WERI-Rb-1 (cell line): ENCODE measurements at regions not wholly inside any gene's neighbourhood (a gene's known extent, or its start where the extent isn't known, plus 50 kb on each side); places are given as distances from the start of the nearest gene placed in this dataset.

Experiments
- DNase-seq: peaks from one replicate; pipeline ENCODE4 v3.0.0-alpha.2; 2020
- H3K27ac ChIP-seq: fragments of 250-450 bp; sonication (Bioruptor Pico); 2 replicates; pipeline ENCODE4 v1.5.1; 2020; ENCODE audit warnings: mild to moderate bottlenecking, moderate library complexity
- H3K27me3 ChIP-seq: fragments of 250-450 bp; sonication (Bioruptor Pico); 2 replicates; pipeline ENCODE4 v1.5.1; 2021; ENCODE audit warnings: mild to moderate bottlenecking, low read depth, moderate library complexity; ENCODE audit not compliant: insufficient read depth, severe bottlenecking
- H3K36me3 ChIP-seq: fragments of 250-450 bp; sonication (Bioruptor Pico); 2 replicates; pipeline ENCODE4 v1.5.1; 2020; ENCODE audit warnings: mild to moderate bottlenecking, moderate library complexity
- H3K4me3 ChIP-seq: 2 replicates; pipeline ENCODE4 v1.5.1; 2011; ENCODE audit warnings: low read depth, mild to moderate bottlenecking, control low read depth, low read length
- H3K9me3 ChIP-seq: fragments of 250-450 bp; sonication (Bioruptor Pico); 2 replicates; pipeline ENCODE4 v1.5.1; 2021; ENCODE audit warnings: mild to moderate bottlenecking, moderate library complexity; ENCODE audit not compliant: severe bottlenecking
- CTCF ChIP-seq: IDR thresholded peaks from 2 replicates; pipeline ENCODE4 v1.5.1; 2011; ENCODE audit warnings: low read depth, mild to moderate bottlenecking, control low read depth, inconsistent platforms, low read length

DNA sequence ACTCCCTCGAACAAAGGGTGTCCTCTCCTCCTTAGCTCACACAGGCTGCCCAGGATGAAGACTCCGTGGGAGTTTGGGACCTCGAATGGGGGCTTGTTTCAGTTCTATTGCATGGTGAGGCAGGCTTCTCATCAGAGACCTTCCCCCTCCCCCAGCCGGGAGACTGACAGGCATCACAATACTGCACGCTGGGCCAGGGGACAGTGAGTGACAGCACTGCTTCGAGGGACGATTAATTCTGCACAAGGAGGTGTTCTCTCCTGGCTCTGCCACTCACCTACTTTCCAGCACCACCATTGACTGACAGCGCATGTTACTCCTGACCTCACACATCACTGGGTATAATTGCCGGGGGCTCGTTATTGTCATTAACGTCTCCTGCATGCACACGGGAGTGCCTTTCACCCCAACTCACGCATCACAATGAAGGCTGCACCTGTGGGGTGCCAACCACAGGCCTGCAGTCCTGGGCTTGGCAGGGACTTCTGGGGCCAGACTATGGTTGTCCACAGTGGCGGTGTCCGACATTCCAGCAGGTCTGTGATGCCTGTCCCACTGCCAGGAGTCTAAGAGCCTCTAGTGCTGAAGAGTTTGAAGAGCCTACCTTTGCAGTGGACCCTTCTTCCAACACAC, 412.2 kb upstream of the TSHZ3 start:
- H3K4me3 ChIP-seq = no peak overlapping the region
- TF ChIP-seq CTCF = no peak
- no peak overlapping the region for H3K27ac ChIP-seq
- DNase-seq = no peak
- H3K9me3 ChIP-seq = peaks cover 2% of the 10 kb centered on the region
- H3K36me3 ChIP-seq = no peaks in the 10 kb centered on the region
- H3K27me3 ChIP-seq = no peaks in the 10 kb centered on the region

GRCh38 chr19:31770223-31770622, 421.0 kb upstream of the TSHZ3 start:
- no peak for TF ChIP-seq CTCF
- Histone ChIP-seq H3K36me3 (no peaks in the 10 kb centered on the region), H3K9me3 (no peaks in the 10 kb centered on the region), H3K27me3 (no peaks in the 10 kb centered on the region), H3K4me3 (no peak overlapping the region), H3K27ac (no peak overlapping the region)
- no peak for DNase-seq

DNA sequence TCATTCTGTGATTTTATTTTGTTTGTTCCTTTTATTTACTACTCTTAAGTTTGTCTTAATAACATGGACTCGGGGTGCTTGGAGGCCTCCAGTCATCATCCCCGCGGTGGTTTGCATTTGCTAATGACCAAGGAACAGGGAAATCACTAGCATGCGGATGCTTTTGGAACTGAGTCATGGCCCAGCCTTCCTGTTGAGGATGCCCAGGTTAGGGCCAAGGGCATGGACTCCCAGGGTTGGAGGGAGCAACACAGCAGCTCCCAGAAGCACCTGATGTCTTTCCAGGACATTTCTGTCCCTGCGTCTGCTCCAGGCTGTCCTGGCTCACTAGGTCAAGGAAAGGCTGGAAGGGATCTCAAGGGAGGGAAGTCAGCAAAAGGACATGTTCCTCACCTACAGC, 423.7 kb upstream of the TSHZ3 start:
- no peaks in the 10 kb centered on the region for H3K36me3 ChIP-seq
- no peak for DNase-seq
- H3K4me3 ChIP-seq = no peak overlapping the region
- no peak for TF ChIP-seq CTCF
- H3K27ac ChIP-seq = no peak overlapping the region
- no peaks in the 10 kb centered on the region for H3K27me3 ChIP-seq
- H3K9me3 ChIP-seq = no peaks in the 10 kb centered on the region

- H3K27me3 ChIP-seq = no peaks in the 10 kb centered on the region
- no peak overlapping the region for H3K27ac ChIP-seq
- H3K9me3 ChIP-seq = no peaks in the 10 kb centered on the region
- DNase-seq = no peak
- no peak for TF ChIP-seq CTCF
- H3K36me3 ChIP-seq = no peaks in the 10 kb centered on the region
- no peak overlapping the region for H3K4me3 ChIP-seq
Measured at GRCh38 chr19:31781542-31781941, 432.3 kb upstream of the TSHZ3 start.

GRCh38 chr19:31783592-31783991, 434.4 kb upstream of the TSHZ3 start:
- Histone ChIP-seq H3K36me3 (no peaks in the 10 kb centered on the region), H3K4me3 (no peak overlapping the region), H3K27ac (no peak overlapping the region), H3K27me3 (no peaks in the 10 kb centered on the region), H3K9me3 (no peaks in the 10 kb centered on the region)
- TF ChIP-seq CTCF = no peak
- DNase-seq = no peak

- TF ChIP-seq CTCF = no peak
- peak; percentile 10 for DNase-seq
- H3K36me3 ChIP-seq = no peaks in the 10 kb centered on the region
- no peaks in the 10 kb centered on the region for H3K9me3 ChIP-seq
- H3K27me3 ChIP-seq = no peaks in the 10 kb centered on the region
- H3K27ac ChIP-seq = no peak overlapping the region
- H3K4me3 ChIP-seq = no peak overlapping the region
Measured at GRCh38 chr19:31784671-31785101, 435.4 kb upstream of the TSHZ3 start.
